LoVo (cell line): ENCODE measurements at regions not wholly inside any gene's neighbourhood (a gene's known extent, or its start where the extent isn't known, plus 50 kb on each side); places are given as distances from the start of the nearest gene placed in this dataset.

ENCODE experiments used
- DNase-seq: peaks from one replicate; pipeline ENCODE4 v3.0.0-alpha.2; 2016; ENCODE audit warnings: low spot score

DNA sequence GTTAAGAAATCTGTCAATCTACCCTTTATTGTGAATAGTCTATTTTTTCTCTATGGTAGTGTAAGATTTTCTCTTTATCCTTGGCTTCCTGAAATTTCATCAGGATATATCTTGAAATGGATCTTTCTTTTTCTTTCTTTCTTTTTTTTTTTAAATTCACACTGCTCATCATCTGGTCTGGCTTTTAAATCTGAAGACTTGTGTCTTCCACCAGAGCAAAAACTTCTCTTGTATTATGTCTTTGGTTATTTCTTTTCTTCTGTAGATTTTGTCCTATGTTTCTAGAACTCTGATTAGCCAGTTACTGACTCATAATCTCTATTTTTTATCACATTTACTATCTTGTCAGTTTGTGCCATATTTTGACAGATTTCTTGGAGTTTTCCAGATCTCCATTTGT, 133.8 kb upstream of the LMO4 start:
- DNase-seq = no peak

DNA sequence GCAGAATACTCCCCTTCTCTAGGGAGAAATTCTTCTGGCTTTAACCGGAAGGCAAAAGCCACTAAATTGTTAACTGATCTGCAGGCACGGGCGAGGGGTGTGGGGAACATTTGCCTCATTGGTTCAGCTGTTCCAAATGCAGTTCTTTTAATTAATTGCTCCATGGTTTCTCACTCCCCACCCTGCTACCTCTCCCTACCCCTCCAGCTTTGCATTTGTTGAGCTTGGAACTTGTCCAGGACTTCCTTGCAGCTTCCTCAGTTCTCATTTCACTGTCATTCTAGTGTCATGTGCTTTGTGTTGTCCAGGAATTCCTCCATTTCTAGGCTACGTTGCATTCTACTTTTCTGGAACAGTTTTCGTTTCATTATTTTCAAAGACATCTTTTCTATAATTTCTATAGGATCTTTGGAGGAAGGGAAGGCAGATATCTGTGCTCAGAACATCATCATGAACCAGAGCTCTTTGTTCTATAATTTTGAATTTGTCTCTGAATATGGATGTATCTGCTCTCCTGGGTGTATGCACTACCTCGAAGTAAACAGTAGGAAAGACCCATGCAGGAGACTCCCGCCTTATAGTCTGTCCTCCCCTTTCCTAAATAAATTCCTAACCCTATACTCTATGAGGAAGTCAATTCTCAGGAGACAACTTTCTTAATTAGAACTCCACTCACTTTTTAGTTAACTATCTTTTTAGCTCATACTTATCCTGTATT, 132.4 kb upstream of the LMO4 start:
- DNase-seq = no peak

DNA sequence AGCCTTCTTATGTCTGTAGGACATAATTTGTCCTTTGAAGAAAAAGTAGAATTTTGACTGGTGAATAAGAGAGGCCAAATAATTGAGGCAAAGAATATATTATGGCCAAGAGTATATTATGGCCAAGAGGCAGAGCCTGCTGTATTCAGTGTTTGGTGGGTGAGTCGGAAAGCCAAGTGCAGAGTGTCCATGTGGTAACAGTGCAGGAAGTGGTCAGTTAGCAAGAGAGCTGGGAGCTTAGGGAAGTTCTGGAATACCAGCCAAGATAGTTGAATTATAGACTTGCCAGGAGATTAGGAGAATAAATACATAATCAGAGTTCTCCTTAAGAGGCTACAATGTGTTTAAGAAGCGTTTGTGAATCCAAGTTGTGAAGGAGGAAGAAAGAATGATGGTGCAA, 131.5 kb upstream of the LMO4 start:
- no peak for DNase-seq

DNA sequence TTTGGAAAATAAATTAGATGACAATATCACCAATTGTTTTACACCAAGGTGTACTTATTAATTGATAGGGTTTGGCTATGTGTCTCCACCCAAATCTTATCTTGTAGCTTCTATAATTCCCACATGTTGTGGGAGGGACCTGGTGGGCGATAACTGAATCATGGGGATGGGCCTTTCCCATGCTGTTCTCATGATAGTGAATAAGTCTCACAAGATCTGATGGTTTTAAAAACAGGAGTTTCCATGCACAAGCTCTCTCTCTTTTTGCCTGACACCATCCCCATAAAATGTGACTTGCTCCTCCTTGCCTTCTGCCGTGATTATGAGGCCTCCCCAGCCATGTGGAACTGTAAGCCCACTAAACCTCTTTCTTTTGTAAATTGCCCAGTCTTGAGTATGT, 131.0 kb upstream of the LMO4 start:
- no peak for DNase-seq

DNA sequence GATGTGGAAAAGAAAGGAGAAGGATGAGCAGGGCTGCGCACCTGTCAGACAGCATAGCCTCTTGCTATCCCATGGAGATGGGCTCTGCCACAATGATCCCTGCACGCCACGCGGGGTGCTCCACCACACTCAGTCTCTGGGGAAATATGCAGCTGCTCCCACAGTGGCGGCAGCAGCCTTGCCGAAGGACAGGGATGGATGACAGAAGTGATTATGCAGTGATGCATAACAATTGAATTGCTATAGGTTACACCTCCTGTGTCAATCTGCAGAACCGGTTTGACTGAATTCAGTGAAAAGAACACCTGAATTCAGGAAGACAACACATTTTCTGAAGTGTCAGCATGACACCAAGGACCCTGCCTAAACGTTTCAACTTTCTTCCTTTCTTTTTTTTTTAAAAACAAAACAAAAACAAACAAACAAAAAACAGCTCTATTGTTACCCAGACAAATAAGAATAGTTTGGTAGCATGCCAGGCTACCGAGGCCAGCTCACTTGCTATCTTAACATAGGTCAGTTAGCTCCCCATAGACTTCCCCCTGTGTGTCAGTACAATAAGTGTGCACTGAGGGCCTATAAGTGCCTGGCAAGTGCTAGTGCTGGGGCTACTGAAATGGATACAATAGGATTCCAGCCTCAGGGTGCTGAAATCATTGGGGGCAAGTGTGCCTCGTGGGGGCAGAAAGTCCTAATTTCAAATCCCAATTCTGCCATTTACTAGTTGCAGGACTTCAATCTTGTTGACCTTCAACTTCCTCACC, 127.6 kb upstream of the LMO4 start:
- DNase-seq = no peak

DNA sequence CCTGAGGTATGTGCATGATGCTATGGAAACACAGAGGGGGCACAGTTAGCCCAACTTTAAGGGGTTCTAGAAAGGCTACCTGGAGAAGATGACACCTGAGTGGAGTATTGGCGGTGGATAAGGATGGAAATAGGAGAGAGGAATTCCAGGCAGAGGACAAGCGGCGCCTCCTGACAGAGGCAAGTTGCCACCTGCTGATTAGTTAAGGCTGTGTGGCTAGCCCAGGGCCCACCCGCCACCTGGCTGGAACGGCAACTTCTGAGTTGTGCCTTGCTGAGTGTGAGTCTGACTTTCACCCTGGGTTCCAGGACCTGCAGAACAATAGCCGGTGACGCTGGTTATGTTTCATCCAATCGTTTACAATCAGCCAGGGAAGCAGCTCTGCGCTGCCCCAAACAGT, 126.9 kb upstream of the LMO4 start:
- DNase-seq = no peak

DNA sequence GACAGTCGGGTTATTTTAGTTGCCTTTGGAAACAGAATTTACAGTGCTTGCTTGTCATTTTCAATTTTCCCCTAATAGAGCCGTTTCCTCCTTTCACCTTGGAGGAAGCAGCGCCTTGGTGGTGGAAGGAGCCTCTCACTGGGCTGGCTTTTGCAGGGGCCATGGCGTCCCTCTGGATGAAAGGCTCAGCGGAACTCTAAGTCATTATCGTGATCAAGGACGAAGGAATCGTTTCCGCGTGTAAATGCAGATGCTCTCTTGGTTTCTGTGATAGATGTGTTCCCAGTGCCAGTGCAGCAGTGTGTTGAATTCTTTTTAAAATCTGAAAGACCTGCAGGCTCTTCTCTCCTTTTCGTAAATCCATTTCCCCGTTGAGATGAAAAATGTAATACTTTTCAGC, 126.2 kb upstream of the LMO4 start:
- no peak for DNase-seq

DNA sequence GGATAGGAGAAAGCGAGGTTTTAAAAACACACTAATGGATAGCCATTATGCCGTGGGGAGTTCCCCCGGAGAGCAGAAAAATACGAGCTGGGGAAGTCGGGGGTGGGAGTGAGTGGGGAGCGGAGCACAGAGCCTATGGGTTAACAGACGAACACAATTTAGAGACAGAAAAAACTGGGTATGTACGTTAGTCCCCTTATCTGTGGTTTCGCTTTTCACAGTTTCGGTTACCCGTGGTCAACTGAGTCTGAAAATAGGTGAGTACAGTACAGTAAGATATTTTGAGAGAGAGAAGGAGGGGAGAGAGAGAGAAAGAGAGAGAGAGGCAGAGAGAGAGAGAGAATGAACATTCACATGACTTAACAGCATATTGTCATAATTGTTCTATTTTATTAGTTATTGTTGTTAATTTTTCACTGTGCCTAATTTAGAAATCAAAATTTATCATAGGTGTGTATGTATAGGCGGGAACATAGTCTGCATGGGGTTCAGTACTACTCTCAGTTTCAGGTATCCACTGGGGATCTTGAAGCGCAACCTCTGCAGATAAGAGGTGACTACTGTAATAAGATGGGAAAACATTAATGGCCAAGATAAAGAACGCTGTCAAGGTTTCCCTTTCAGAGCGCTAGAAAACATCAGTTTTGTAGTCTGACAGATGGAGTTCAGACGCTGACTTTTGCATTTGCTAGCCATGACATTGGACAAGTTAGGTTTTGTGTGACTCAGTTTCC, 125.6 kb upstream of the LMO4 start:
- no peak for DNase-seq

DNA sequence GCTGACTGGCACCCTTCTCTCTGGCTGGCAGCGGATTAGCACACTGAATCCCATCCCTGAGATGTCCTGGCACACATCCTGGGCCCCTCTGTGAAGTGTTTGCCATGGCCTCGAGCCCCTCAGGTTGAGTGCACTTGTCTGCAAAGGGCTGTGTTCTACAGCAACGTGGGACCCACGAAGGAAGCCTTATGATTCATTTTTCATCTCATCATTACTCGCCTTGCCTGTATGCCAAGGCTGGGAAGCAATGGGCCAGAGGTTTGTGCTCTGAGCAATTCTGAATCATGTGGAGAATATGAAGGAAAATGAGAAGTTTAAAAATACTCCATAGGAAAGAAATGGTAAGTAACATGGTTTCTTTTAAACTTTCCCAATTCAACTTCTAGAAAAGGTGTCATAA, 124.8 kb upstream of the LMO4 start:
- no peak for DNase-seq

DNA sequence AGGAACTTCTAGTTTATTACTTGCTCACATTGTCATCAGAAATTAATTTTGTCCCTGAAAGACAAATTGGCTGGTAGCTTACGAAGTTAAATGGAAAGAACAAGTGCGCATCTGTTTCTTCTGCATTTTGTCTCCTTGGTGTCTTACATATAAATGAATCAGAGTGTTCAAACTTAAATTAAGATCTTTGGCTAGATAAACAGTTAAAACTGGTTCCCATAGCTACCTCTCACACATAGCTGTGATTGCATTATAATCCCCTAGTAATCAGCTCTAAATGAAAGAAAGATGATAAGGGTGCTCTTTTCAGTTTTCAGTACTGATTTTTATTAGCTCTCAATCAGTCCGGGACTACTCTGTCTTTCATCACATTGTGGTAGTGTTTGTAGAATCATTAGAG, 124.2 kb upstream of the LMO4 start:
- no peak for DNase-seq

DNA sequence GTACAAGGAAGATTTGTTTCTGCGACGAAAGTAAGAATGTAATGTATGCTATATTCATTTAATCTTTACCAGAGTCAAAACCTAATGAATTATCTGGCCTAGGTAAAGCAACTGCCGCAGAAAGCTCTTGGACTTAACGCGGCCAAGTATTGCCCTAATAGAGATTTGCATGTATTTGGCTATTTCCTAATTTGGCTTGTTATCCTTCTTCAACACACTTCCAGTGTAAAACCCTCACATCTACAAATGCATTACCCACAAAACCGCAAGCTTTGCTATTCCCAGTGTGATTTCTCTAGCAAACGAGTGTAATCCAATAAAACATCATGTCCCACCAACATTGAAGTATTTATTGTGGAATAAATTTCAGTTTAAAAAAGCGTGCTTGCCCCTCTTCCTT, 123.8 kb upstream of the LMO4 start:
- DNase-seq = no peak

DNA sequence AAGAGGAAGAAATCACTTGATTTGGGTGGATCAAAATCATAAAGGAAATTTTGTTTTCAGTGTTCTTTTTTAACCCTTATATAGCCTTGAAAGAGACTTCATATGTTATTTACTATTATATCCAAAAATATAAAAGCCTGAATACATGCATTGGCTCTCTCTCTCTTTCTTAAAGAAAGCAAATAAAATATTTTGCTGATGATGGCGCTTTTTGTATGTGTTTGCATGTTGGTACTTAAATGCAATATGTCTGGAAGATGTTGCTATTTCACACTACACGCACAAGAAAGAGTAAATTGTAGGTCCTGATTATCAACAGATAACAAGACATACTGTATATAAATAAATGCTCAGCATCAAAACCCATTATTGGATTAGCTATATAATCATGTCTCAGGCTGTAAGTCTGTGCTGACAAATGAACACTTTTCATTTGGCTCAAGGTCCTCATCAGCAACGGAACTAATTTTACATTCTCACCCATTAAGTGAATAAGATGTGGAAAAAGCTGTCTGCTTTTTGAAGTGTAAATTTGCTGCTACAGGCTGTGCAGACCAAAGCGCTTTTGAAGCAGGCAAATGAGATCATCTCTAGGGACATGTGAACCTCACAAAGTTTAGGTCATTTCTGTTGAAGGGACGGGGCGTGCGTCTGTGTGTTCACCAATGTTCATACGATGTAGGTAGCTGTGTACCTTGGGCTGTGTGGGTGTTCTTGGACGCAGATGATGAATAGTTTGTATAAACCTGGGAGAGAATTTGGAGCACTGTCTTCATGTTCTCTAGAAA, 122.4 kb upstream of the LMO4 start:
- no peak for DNase-seq

DNA sequence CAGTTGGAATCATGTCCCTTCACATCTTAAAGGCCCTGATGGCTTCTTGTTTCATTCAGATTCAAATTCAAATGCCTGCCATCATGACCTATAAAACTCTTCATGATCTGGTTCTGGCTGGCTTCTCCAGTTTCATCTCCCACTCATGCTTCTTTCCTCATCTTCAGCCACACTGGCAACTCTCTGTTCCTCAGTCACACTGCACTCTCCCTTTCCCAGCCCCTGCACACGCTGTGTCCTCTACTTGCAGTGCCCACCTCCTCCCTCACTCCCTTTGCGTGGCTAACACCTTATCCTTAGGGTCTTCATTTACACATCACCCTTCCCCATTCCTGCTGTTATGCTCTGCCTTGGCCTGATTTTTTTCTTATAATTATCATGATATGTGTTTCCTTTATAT, 120.6 kb upstream of the LMO4 start:
- DNase-seq = no peak

DNA sequence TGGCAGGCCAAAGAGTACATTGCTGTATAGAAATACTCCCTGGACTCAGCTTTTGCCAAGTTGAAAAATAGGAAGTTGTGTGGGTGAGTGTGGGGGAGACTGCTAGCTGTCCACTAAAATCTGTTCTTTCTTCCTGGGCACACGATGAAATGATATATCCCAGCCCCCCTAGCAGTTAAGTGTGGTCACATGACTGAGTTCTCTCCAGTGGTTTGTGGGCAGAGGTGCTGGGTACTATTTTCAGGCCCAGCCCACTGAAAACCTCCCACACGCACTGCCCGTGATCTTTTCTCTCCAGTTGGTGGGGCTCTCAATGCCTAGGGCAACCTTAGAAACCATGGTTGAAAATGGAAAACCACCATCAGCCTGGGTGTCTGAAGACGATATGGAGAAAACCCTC, 119.7 kb upstream of the LMO4 start:
- DNase-seq = no peak

DNA sequence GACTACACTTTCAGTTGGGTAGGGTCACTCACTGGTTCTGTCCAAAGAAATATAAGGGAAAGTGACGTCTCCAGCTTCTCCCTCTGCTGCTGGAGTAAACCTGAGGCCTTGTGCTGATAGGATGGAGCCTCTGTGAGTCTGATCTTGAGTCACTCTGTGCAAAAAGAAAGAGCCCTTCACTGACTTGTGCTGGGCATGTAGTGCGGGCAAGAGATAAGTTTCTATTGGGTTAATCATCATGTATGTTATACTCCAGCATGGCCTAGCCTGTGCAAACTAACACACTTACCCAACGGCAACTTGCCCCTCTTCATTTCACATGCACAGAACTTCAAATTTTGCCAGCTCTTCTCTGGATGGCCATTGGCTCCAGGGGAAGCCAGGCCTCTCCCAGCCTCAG, 118.5 kb upstream of the LMO4 start:
- DNase-seq = no peak

DNA sequence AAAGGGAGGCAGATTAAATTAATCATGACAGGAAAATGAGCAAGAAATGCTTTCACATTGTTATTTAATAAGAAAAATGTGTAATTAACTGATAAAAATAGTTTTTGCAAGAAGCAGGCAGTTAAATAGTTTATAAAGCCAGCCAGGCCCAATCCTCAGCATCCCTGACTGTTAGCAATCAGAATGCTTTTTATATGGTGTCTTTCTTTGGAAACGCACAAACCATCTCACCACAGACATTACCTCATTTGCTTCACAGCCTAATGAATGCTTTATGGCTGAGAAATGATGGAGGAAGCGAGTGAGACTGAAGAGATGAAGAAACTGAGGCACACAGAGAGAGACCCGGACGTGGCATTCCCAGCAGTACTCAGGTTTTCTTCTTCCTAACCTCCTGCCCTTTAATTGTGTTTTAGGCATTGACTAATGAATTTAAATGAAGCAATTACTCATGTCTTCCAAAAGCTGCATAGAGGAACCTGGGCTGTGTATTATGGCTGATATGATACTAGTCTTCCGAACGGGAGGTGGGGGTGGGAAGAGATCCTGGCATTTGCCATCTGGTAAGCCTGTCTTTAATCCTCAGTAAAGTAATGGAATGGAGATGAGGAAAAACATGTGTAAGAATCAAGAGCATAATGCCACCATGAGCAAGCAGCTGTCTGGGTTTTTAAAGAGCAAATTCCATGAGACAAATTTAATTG, 116.1 kb upstream of the LMO4 start:
- DNase-seq = no peak

DNA sequence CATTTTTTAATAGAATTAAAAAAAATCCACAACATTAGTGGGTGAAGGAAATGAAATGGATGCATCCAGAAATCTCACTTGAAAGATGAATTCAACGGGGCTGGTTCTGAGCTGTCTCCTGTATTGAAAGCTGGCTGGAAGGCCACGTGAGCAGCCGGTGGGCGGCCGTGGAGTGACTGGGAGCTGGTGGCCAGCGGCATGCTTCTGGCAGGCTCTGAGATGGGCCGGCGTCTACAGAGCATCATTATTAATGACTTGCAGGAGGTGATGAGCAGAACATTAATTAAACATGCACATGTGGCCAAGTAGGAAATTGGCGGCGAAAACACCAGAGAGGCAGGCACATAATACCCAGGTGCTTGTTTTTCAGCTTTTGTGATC, 115.6 kb upstream of the LMO4 start:
- DNase-seq = no peak

DNA sequence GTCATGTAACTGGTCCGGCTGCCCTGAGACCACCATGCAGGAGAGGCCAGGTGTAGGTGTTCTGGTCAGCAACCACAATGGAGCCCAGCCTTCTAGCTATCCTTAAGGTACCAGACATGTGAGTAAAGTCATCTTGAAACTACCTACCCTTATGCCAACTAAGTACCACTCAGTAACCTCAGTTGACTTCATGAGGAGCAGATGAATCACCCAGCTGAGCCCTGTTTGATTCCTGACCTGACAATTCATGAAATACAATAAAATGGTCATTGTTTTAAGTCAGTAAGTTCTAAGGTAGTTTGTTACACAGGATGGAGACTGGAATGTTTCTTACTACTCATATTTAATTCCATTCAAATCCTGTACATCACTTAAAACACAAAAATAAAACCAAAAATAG, 113.1 kb upstream of the LMO4 start:
- no peak for DNase-seq

DNA sequence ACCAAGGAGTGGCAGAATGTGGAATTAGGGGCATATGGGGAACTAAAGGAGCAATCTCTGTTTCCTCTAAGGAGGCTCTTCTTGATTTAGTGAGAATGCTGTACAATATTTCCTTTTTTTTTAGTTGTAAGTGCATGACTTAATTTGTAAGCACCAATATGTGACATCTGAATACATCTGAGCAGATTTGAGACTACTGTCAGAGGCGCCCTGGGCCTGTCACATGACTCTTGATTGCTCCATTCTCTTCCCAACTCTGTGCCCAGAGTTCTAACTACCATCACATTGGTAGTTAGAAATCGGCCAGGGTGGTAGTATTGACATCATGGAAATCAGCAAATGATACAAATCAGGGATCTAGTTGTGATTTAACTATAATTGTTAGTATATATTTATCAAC, 110.1 kb upstream of the LMO4 start:
- DNase-seq = no peak

DNA sequence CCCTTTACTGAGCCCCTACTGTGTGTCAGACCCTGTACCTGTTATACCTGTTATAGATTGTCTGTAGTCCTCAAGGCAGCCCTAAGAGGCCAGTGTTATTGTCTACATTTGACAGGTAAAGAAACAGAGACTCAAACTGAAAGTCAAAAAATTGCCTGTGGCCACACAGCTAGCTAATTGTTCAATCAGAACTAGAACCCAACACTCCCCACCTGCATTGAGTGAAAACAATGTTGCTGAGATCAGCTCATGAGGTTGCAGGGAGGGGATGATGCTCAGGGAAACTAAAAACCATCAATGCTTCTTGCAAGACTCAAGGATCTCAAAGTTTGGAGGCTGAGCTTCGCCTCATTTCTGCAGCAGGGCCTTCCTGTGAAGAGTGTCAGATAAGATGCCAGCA, 109.5 kb upstream of the LMO4 start:
- no peak for DNase-seq

DNA sequence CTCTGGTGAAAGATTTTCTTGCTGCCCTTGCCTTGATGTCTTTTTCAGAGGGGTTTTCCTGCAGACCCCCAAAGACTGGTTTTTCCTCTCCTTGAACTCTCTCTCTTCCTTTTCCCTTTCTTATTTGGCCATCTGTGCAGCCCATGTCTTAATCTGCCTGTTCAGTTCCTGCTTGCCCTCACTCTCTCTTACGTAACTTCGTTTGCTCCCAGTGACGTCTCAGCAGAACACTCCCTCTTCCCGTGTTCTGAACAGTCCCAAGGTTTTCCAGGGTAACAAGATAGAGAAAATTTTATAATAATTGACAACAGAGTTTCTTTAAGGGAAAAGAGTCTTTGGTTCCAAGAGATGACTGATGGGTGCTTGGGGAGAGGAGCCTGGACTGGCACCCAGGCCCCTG, 109.1 kb upstream of the LMO4 start:
- no peak for DNase-seq

DNA sequence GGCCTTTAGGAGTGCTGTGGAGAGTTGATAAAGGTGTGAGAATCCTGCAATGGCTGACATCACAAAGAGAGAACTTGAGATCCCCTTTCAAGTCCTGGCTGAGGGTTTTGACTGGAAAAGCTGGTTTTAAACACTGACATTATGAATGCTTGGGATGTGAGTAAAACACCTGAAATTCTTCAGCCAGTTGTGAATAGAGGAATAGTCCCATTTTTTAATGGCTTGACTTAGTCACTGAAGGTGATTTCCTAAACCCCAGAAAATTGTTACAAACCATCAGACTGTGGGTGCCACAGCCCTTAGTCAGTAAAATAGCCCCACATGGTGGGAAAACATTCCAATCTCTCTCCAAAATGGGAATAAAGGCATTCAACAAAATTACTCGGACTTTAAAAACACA, 107.7 kb upstream of the LMO4 start:
- DNase-seq = no peak
